T-helper 22 cell (primary cell): ENCODE measurements at regions not wholly inside any gene's neighbourhood (a gene's known extent, or its start where the extent isn't known, plus 50 kb on each side); places are given as distances from the start of the nearest gene placed in this dataset.
"Not testable (repeated sequence)": the region's sequence is repeated elsewhere in the genome, so short reads cannot be mapped to it uniquely, and the experiment has no call there.

Source experiments
- DNase-seq: peaks from one replicate; pipeline ENCODE4 v3.0.0-alpha.2; 2020; ENCODE audit warnings: low read depth

DNA sequence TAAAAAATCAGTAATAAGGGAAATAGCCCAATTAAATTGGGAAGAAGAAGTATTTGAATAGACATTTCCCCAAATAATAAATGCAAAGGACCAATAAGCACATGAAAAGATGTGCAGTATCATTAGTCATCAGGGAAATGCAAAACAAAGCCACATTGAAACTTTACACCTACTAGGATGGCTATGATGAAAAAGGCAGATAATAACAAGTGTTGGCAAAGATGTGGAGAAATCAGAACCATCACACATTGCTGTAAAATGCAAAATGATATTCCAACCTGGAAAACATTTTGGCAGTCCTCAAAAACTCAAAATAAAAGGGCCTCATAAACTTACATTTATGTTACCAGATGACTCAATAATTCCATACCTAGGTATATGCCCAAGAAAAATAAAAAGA is 131.1 kb upstream of the G2E3 start:
- no peak for DNase-seq

DNA sequence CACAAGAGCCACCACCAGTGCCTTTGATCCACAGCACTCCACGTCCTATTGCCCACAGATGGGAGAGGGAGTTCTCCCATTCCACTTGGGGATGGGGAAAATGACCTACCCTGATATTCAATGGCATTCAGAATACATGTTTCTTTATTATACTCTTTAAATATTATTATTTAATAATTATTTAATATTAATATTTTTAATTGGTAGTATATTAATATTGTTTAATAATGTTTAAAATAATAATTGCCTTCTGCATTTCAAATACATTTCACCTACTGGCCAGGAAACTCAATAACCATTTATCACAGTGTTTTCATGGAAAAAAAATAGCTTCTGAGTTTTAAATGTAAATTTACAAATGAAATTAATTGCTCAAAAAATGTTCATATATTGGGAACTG is 127.4 kb upstream of the G2E3 start:
- DNase-seq, result no peak

GRCh38 chr14:30440961-30441360 is 118.0 kb upstream of the G2E3 start:
- DNase-seq, result no peak

DNA sequence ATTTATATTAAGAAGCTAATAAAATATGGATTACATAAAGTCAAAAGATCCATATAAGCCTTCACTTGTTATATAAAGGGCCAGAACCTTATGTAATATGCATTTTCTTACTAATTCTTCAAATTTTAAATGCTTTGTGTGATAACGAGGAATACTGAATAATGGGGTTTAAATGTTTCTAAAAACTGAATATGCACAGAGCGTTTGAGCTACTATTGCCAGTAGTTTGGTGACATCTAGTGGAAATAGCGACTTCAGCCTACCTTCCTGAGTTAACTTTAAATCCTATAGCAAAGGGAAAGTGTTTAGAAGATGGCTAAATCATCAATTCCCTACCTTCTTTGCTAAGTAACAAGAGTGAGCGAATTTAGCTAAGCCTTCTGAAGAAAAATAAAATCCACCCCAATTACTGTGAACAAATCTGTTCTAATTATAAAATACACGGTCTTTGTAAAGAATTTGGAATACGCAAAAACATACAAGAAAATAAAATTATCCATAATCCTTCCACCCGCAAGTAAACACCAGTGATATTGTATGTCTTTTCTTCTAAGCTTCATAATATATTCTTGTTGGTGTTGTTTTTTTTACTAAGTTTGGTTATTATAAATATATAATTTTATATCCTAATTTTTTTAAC is 115.5 kb upstream of the G2E3 start:
- no peak for DNase-seq

DNA sequence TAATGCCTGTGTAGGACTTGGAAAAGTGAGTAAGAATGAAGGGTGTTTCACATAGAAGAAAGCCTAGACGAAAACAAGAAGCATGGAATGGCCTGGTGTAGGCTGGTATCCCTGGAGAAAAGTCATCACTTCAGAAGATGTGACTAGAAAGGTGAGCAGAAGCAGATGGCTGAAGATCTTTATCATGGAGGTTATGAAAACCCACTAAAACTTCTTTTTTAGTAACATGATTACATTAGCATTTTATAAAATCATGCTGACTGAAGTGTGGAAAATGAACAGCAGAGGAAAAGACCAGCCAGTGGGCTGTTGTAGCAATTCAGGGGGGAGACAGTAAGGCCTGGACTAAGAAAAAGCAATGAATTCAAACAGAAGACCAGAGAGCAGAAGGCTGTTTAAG is 114.5 kb upstream of the G2E3 start:
- no peak for DNase-seq

- no peak for DNase-seq
Observed at GRCh38 chr14:30445011-30445793, 113.8 kb upstream of the G2E3 start.

GRCh38 chr14:30445852-30446251 is 113.1 kb upstream of the G2E3 start:
- DNase-seq, result no peak

DNA sequence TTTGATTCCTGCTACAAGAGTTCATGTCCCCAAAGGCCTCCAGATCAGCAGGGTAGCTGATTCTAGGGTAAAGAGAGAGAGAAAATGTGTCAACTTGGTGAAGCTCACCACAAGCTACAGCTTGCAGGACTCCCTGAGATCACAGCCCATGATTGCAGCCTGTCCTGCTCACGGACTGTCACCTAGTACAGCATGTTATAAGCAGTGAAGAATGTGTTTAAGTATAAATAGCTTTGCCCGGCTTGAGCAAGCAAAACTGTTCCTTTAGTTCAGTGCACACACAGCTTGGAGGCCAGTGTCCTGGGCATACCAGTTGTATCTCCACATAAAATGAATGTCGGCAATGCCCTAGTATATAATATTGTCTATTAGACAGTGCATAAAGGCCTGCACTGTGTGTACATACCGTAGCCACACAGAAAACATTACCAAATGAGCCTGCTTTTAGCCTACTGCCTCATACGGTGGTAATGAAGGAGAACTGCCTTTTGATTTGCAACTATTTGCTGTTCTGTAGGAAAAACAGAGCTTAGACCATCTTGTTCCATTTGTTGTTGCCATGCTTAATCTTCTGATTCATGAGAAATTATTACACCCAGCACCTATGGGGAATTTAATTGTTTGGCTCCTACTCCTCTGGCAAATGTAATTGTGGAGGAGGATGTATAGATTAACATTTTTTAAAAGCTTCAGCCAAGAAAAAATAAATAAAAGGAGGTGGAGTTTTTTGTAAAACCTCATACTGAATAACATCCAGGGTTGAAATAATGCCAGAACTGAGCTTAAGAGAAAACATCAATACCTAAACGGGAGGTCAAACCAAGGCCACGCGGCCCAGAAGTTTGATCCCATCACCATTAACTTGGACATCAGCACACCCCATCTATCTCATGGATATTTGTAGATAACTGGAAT is 108.1 kb upstream of the G2E3 start:
- no peak for DNase-seq

DNA sequence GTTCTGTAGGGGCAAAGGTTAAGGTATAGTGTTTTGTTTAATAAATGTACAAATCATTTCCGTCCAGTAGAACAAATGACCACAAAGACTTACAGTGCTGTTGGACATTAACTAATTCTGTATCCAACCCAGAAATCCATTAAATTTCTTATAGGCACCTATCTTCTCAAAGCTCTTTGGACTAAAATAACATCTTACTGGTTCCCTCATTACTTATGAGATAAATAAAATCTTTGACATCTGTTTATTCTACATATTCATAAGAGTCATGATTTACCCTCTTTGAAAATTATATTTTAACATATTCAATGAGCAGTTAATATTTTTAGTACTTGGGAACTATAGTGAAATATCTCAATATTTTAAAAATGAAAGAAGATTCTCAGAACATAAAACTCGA is 102.7 kb upstream of the G2E3 start:
- no peak for DNase-seq

DNA sequence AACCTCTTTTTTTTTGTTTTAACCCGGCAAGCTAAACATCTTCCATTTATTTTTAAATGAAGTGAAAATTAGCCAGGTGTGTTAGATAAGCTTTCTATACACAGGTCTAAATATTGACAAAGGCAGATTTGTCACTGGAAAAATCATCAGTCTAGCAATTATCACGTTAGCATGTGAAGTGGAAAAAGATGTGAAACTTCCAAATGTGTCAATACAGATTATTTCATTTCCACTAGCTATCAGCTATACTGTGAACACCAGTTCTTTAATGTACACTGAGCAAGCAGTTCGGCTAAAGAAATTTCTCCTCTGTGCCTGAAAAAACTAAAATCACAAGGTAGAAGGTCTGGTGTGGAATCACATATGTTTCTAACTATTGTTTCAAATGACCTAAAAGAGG is 96.6 kb upstream of the G2E3 start:
- DNase-seq, result no peak

DNA sequence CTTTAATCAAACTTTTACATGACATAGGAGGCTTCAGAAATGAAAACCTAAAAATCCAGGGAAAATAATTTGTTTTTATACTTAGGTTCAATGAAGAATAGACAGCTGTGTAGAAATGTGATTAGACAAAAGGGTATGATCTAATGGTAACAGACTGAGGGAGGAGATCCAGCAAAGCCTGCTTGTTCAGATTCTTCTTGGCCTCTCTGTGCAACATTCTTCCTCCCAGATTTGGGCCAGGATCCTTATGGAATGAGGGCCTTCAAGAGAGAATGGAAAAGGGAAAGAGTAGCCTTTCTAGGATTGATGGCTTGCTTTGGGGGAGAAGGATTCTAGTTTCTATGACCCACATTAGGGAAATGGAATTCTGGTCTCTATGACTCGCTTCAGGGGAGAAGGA is 94.5 kb upstream of the G2E3 start:
- DNase-seq, result no peak

DNA sequence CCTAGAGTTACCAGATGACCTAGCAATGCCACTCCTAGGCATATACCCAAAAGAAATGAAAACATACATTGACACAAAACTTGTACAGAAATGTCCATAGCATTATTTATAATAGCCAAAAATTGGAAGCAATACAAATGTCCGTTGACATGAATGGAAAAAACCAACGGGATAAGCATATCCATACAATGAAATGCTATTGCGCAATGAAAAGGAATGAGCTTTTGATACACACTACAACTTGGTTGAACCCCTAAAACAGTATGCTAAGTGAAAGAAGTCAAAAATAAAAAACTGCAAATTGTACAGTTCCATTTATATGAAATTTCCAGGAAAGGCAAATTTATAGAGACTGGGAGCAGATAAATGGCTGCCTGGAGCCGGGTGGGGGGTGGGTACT is 90.6 kb upstream of the G2E3 start:
- DNase-seq, result no peak

DNA sequence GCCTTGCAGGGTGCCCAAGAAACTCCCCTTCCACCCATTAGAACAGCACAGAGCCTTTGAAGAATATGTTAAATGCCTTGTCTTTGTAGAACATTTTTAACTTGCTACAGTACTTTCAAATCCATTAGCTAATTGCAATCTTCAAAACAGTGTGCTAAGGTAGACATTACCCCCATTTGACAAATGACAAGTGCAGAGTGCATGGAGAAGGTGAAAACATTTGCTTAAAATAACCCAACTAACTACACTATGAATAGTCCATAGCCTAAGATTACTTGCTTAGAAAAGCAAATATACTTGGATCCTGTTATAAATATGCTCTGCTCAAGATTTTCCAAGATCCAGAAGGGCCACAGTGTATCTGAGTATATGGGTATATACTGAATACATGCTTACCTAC is 87.0 kb upstream of the G2E3 start:
- no peak for DNase-seq

DNA sequence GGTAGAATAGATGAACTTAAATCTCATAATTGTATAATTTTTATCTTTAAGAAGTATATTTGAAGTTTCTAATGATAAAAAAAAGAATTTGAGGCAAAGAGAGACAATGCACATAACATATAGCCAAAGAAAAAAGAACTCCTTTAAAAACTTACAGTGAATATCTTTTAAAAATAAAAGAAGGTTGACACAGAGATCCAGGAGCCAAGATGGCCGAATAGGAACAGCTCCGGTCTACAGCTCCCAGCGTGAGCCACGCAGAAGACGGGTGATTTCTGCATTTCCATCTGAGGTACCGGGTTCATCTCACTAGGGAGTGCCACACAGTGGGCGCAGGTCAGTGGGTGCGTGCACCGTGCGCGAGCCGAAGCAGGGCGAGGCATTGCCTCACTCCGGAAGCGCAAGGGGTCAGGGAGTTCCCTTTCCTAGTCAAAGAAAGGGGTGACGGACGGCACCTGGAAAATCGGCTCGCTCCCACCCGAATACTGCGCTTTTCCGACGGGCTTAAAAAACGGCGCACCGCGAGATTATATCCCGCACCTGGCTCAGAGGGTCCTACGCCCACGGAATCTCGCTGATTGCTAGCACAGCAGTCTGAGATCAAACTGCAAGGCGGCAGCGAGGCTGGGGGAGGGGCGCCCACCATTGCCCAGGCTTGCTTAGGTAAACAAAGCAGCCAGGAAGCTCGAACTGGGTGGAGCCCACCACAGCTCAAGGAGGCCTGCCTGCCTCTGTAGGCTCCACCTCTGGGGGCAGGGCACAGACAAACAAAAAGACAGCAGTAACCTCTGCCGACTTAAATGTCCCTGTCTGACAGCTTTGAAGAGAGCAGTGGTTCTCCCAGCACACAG is 84.9 kb upstream of the G2E3 start:
- not testable (repeated sequence) for DNase-seq

DNA sequence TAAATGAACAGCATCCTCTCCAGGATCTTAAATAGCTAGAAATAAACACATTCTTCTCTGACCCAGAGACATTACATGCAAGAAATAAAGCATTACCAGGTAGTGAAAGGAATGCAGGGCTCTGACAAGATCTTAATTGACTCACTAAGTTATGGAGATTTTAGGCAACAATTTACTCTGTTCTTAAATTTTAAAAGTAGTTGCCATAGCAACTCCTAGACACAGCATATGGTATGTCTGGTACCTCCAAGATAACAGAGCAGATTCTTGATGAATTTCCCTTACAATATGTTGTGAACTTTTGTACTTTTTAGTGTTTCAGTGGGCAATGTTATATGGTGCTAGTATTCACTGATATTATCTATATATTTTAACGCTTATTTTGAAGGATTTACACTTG is 76.7 kb upstream of the G2E3 start:
- DNase-seq, result no peak

GRCh38 chr14:30484201-30484600 is 74.8 kb upstream of the G2E3 start:
- no peak for DNase-seq

- DNase-seq, result no peak
Observed at GRCh38 chr14:30484976-30485375, 74.0 kb upstream of the G2E3 start.

GRCh38 chr14:30496852-30497251 is 62.1 kb upstream of the G2E3 start:
- no peak for DNase-seq

DNA sequence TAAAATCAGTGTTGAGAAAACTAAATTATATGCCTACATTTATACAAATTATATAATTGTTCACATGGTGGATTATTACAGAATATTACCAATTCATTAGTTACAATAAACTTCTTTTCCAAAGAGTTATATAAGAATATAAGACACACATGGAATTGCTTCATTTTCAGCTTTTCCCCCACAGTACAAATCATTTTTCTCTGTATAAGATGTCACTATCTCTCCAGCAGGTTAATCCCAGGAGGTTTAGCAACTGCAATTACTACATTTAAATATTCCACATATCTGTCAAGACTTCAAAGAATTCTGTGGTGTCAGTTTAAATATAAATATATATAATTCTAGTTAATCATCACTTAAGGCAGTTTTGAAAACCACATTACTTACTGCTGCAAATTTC is 59.6 kb upstream of the G2E3 start:
- no peak for DNase-seq

DNA sequence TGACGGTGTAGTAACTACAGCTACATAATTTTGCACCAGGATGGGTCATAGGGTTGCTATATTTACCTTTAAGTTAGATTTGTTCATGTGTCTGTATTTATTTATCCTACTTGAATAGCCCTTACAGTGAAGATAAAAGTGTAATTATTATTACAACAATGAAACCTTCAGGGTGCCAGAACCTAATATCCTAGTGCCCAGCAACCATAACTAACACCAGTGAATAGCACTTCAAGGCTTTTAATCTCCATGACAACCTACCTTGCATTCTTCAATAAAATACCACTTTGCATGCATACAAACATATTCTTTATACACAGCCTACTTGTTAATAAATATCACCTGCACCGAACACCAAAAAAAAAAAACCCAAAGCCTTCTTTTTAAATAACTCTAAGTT is 58.7 kb upstream of the G2E3 start:
- DNase-seq, result no peak

- no peak for DNase-seq
Observed at GRCh38 chr14:30507209-30507608, 51.7 kb upstream of the G2E3 start.
